CD14-positive monocyte (primary cell): ENCODE measurements at regions not wholly inside any gene's neighbourhood (a gene's known extent, or its start where the extent isn't known, plus 50 kb on each side); places are given as distances from the start of the nearest gene placed in this dataset.
"Not testable (repeated sequence)": the region's sequence is repeated elsewhere in the genome, so short reads cannot be mapped to it uniquely, and the experiment has no call there.

Experiments used
- DNase-seq, 3 donors: peaks; one replicate each; pipeline ENCODE4 v3.0.0-alpha.2; 2011 to 2022
- H2AFZ ChIP-seq: 2 replicates; pipeline ENCODE4 v1.6.0; 2012; ENCODE audit warnings: mild to moderate bottlenecking, low read depth, low read length, inconsistent platforms; ENCODE audit not compliant: insufficient read depth, poor library complexity, severe bottlenecking
- H3K27ac ChIP-seq, 2 donors: 1 replicate in 1 of 2; 2 replicates in 1 of 2; pipeline ENCODE4 v1.5.1; 2012 to 2013; ENCODE audit warnings: low read length in 2 of 2, control low read depth in 1 of 2, inconsistent platforms in 1 of 2, low read depth in 1 of 2, mild to moderate bottlenecking in 1 of 2
- H3K27me3 ChIP-seq, 2 donors: one replicate each; pipeline versions ENCODE4 v1.6.0 to v1.6.1; 2011 to 2013; ENCODE audit warnings: low read length in 2 of 2; ENCODE audit not compliant: control insufficient read depth in 2 of 2, insufficient read depth in 2 of 2
- H3K36me3 ChIP-seq, 2 donors: replicated peaks in 1 of 2; 1 replicate in 1 of 2; 2 replicates in 1 of 2; pipeline versions ENCODE4 v1.5.1 to v1.6.1; 2012 to 2013; ENCODE audit warnings: low read length in 2 of 2, control low read depth in 1 of 2, inconsistent platforms in 1 of 2, mild to moderate bottlenecking in 1 of 2; ENCODE audit not compliant: insufficient read depth in 2 of 2, control insufficient read depth in 1 of 2
- H3K4me1 ChIP-seq, 2 donors: 1 replicate in 1 of 2; 2 replicates in 1 of 2; pipeline versions ENCODE4 v1.5.1 to v1.6.1; 2012 to 2013; ENCODE audit warnings: low read length in 2 of 2, control low read depth in 1 of 2, inconsistent platforms in 1 of 2, mild to moderate bottlenecking in 1 of 2, moderate library complexity in 1 of 2; ENCODE audit not compliant: insufficient read depth in 2 of 2, control insufficient read depth in 1 of 2
- H3K4me2 ChIP-seq: replicated peaks from 2 replicates; pipeline ENCODE3; 2012; ENCODE audit warnings: low read length, moderate library complexity, mild to moderate bottlenecking; ENCODE audit not compliant: poor library complexity, severe bottlenecking; ENCODE audit errors: extremely low read depth
- H3K4me3 ChIP-seq, 3 experiments: fragments of 200-600 bp in 1 of 3; sonication (generic) in 1 of 3; replicated peaks in 1 of 3; 1 replicate in 2 of 3; 2 replicates in 1 of 3; pipeline ENCODE4 v1.5.1; 2011 to 2013; ENCODE audit warnings: low read length in 3 of 3, mild to moderate bottlenecking in 3 of 3, control low read depth in 2 of 3, low read depth in 2 of 3, inconsistent platforms in 1 of 3, moderate library complexity in 1 of 3
- H3K79me2 ChIP-seq: 2 replicates; pipeline ENCODE4 v1.6.0; 2012; ENCODE audit warnings: mild to moderate bottlenecking, control low read depth, inconsistent platforms, low read length, moderate library complexity; ENCODE audit not compliant: insufficient read depth
- H3K9ac ChIP-seq: 2 replicates; pipeline ENCODE4 v1.6.0; 2017; ENCODE audit warnings: low read length, mild to moderate bottlenecking; ENCODE audit not compliant: insufficient read depth, poor library complexity, severe bottlenecking
- H3K9me3 ChIP-seq, 2 donors: replicated peaks in 1 of 2; 1 replicate in 1 of 2; 2 replicates in 1 of 2; pipeline versions ENCODE4 v1.5.1 to v1.6.1; 2012 to 2013; ENCODE audit warnings: low read length in 2 of 2, control low read depth in 1 of 2; ENCODE audit not compliant: control insufficient read depth in 1 of 2, insufficient read depth in 1 of 2
- H4K20me1 ChIP-seq: 2 replicates; pipeline ENCODE4 v1.6.0; 2012; ENCODE audit warnings: mild to moderate bottlenecking, low read length, control low read depth, moderate library complexity; ENCODE audit not compliant: insufficient read depth
- H3K27ac Mint-ChIP-seq, 7 donors: one replicate each; pipeline ENCODE4 v1.8.0; 2020; ENCODE audit warnings: mild to moderate bottlenecking in 7 of 7, mixed read lengths in 7 of 7, moderate library complexity in 6 of 7, inconsistent platforms in 2 of 7
- H3K27me3 Mint-ChIP-seq, 3 donors: one replicate each; pipeline ENCODE4 v1.8.0; 2021 to 2022; ENCODE audit warnings: low read depth in 3 of 3, mild to moderate bottlenecking in 3 of 3, mixed read lengths in 3 of 3, moderate library complexity in 3 of 3, inconsistent platforms in 1 of 3
- H3K36me3 Mint-ChIP-seq, 2 donors: one replicate each; pipeline ENCODE4 v1.8.0; 2020; ENCODE audit warnings: mixed read lengths in 2 of 2, inconsistent platforms in 1 of 2, mild to moderate bottlenecking in 1 of 2
- H3K4me1 Mint-ChIP-seq: one replicate; pipeline ENCODE4 v1.8.0; 2020; ENCODE audit warnings: mild to moderate bottlenecking, mixed read lengths
- H3K4me3 Mint-ChIP-seq, 2 donors: one replicate each; pipeline ENCODE4 v1.8.0; 2020; ENCODE audit warnings: mild to moderate bottlenecking in 2 of 2, mixed read lengths in 2 of 2, moderate library complexity in 1 of 2
- H3K9me3 Mint-ChIP-seq, 7 donors: one replicate each; pipeline ENCODE4 v1.8.0; 2020 to 2022; ENCODE audit warnings: mixed read lengths in 7 of 7, mild to moderate bottlenecking in 6 of 7, moderate library complexity in 6 of 7, inconsistent platforms in 2 of 7
- CTCF ChIP-seq: fragments of 200-600 bp; IDR thresholded peaks from one replicate; pipeline ENCODE4 v1.8.0; 2022; ENCODE audit warnings: antibody characterized with exemption, mild to moderate bottlenecking
- WGBS: methylation state at CpG from one replicate; pipeline ENCODE4 v1.1.5; 2013; ENCODE audit warnings: missing lambda C conversion rate; ENCODE audit not compliant: insufficient coverage; 5-methylcytosine and 5-hydroxymethylcytosine counted together
- intact Hi-C, 2 donors: fragments of 100-400 bp; cut with micrococcal nuclease; formaldehyde crosslinking; loops; one replicate each; pipeline versions ENCODE4 v1.15.0 to v1.15.1; 2023

GRCh38 chr15:23764306-23764705, 77.2 kb upstream of the NDN start:
- Histone ChIP-seq H3K9ac (no peak overlapping the region), H2AFZ (no peak overlapping the region), H3K4me2 (no peak overlapping the region), H3K9me3 (peaks cover 25 to 46% of the 10 kb centered on the region in 2 donors), H3K4me3 (no peak overlapping the region), H3K27ac (no peak overlapping the region), H4K20me1 (no peaks in the 10 kb centered on the region), H3K79me2 (no peaks in the 10 kb centered on the region), H3K36me3 (no peaks in the 10 kb centered on the region), H3K27me3 (no peaks in the 10 kb centered on the region), H3K4me1 (no peaks in the 10 kb centered on the region)
- H3K36me3 Mint-ChIP-seq = no peaks in the 10 kb centered on the region
- TF ChIP-seq CTCF = no peak
- no peaks in the 10 kb centered on the region for H3K4me1 Mint-ChIP-seq
- no peak for DNase-seq
- H3K27ac Mint-ChIP-seq = no peak overlapping the region
- no peak overlapping the region for H3K4me3 Mint-ChIP-seq
- 81% methylated on average over 2 of the region's 3 CpGs for WGBS
- H3K27me3 Mint-ChIP-seq = no peaks in the 10 kb centered on the region
- intact Hi-C loops = loop anchor here in 1 of 2 donors (5.0 kb wide), 1 partner anchor 48 kb away; no protein-coding TSS in a partner anchor
- H3K9me3 Mint-ChIP-seq = peaks cover 13 to 40% (median 25%) of the 10 kb centered on the region in 7 donors

GRCh38 chr15:23764716-23765115, 77.6 kb upstream of the NDN start:
- TF ChIP-seq CTCF = no peak
- no peaks in the 10 kb centered on the region for H3K36me3 ChIP-seq
- no peaks in the 10 kb centered on the region for H3K79me2 ChIP-seq
- no peak overlapping the region for H3K4me2 ChIP-seq
- peaks cover 26 to 47% of the 10 kb centered on the region in 2 donors for H3K9me3 ChIP-seq
- no peaks in the 10 kb centered on the region for H3K4me1 ChIP-seq
- no peaks in the 10 kb centered on the region for H4K20me1 ChIP-seq
- DNase-seq = no peak
- 90% methylated on average over 2 of the region's 4 CpGs for WGBS
- H2AFZ ChIP-seq = no peak overlapping the region
- Mint-ChIP-seq H3K36me3 (no peaks in the 10 kb centered on the region), H3K4me1 (no peaks in the 10 kb centered on the region), H3K9me3 (peaks cover 13 to 40% (median 26%) of the 10 kb centered on the region in 7 donors), H3K4me3 (no peak overlapping the region), H3K27ac (no peak overlapping the region), H3K27me3 (no peaks in the 10 kb centered on the region)
- no peak overlapping the region for H3K9ac ChIP-seq
- H3K4me3 ChIP-seq = no peak overlapping the region
- intact Hi-C loops = loop anchor here in 1 of 2 donors (5.0 kb wide), 1 partner anchor 48 kb away; no protein-coding TSS in a partner anchor
- no peak overlapping the region for H3K27ac ChIP-seq
- no peaks in the 10 kb centered on the region for H3K27me3 ChIP-seq

GRCh38 chr15:23766779-23767178, 79.7 kb upstream of the NDN start:
- H3K79me2 ChIP-seq, H3K27me3 Mint-ChIP-seq, H3K4me1 ChIP-seq, H3K36me3 Mint-ChIP-seq, H3K4me2 ChIP-seq, H3K9ac ChIP-seq, H3K4me3 Mint-ChIP-seq, H3K4me1 Mint-ChIP-seq, H3K27ac Mint-ChIP-seq, H3K27ac ChIP-seq, intact Hi-C loops, H3K4me3 ChIP-seq, H3K36me3 ChIP-seq, H2AFZ ChIP-seq, H4K20me1 ChIP-seq, H3K27me3 ChIP-seq, DNase-seq: not testable (repeated sequence)
- H3K9me3 Mint-ChIP-seq = peaks cover 11 to 44% (median 26%) of the 10 kb centered on the region in 7 donors
- WGBS = no CpG with 5 or more reads among the region's 2 CpGs
- peaks cover 28 to 40% of the 10 kb centered on the region in 2 donors for H3K9me3 ChIP-seq
